Fibroblast of skin of left quadriceps (primary cell): ENCODE measurements at regions not wholly inside any gene's neighbourhood (a gene's known extent, or its start where the extent isn't known, plus 50 kb on each side); places are given as distances from the start of the nearest gene placed in this dataset.

Experiments
- DNase-seq, 2 experiments: peaks; one replicate each; pipeline ENCODE4 v3.0.0-alpha.2; 2013; ENCODE audit warnings: low read depth in 2 of 2

- no peak for DNase-seq
Measured at GRCh38 chr12:98211909-98212695, 303.3 kb upstream of the TMPO start.

- DNase-seq: no peak
Measured at GRCh38 chr12:98213556-98213955, 301.8 kb upstream of the TMPO start.

GRCh38 chr12:98217257-98217656 lies 298.1 kb upstream of the TMPO start:
- no peak for DNase-seq

GRCh38 chr12:98220636-98221035 lies 294.8 kb upstream of the TMPO start:
- no peak for DNase-seq

- DNase-seq: no peak
Measured at GRCh38 chr12:98221243-98221808, 294.1 kb upstream of the TMPO start.

- DNase-seq: no peak
Measured at GRCh38 chr12:98222135-98222534, 293.3 kb upstream of the TMPO start.

- DNase-seq: no peak
Measured at GRCh38 chr12:98224584-98225221, 290.7 kb upstream of the TMPO start.

- no peak for DNase-seq
Measured at GRCh38 chr12:98227162-98227561, 288.2 kb upstream of the TMPO start.

GRCh38 chr12:98228683-98229539 lies 286.5 kb upstream of the TMPO start:
- DNase-seq: no peak

- no peak for DNase-seq
Measured at GRCh38 chr12:98229540-98229924, 285.9 kb upstream of the TMPO start.

- no peak for DNase-seq
Measured at GRCh38 chr12:98232753-98233390, 282.5 kb upstream of the TMPO start.

GRCh38 chr12:98235301-98235700 lies 280.1 kb upstream of the TMPO start:
- no peak for DNase-seq

- DNase-seq: peak; percentile 80
Measured at GRCh38 chr12:98238515-98239130, 276.8 kb upstream of the TMPO start.

GRCh38 chr12:98243190-98243589 lies 272.2 kb upstream of the TMPO start:
- DNase-seq: no peak

- no peak for DNase-seq
Measured at GRCh38 chr12:98244136-98244535, 271.3 kb upstream of the TMPO start.

GRCh38 chr12:98253207-98254037 lies 262.0 kb upstream of the TMPO start:
- DNase-seq: no peak

GRCh38 chr12:98256830-98257229 lies 258.6 kb upstream of the TMPO start:
- DNase-seq: no peak

- no peak for DNase-seq
Measured at GRCh38 chr12:98259693-98260092, 255.7 kb upstream of the TMPO start.

- no peak for DNase-seq
Measured at GRCh38 chr12:98260276-98260675, 255.1 kb upstream of the TMPO start.

- DNase-seq: no peak
Measured at GRCh38 chr12:98262902-98263301, 252.5 kb upstream of the TMPO start.
